PC-9 (cell line): ENCODE measurements at regions not wholly inside any gene's neighbourhood (a gene's known extent, or its start where the extent isn't known, plus 50 kb on each side); places are given as distances from the start of the nearest gene placed in this dataset.

Experiments used
- BruUV-seq: library from RNA; stranded (reverse); fragments of 400-500 nt; replicated peaks from 2 replicates; lab custom pipeline; 2021; lab: Mats Ljungman, UMichigan
- CTCF ChIA-PET: fragments of 300-600 bp; sonication (Branson Sonifier 250); formaldehyde crosslinking; loops from one replicate; lab custom pipeline; 2022; ENCODE audit warnings: antibody characterized with exemption; lab: Charles Lee
- POLR2A ChIA-PET: fragments of 300-600 bp; sonication (Branson Sonifier 250); formaldehyde crosslinking; loops from one replicate; lab custom pipeline; 2022; ENCODE audit warnings: antibody characterized with exemption; ENCODE audit not compliant: unreplicated experiment; lab: Charles Lee
- DNase-seq, 2 experiments: peaks; one replicate each; pipeline versions ENCODE4 v3.0.0 to v3.0.0-alpha.2; 2015 to 2022; ENCODE audit warnings: mixed read lengths in 1 of 2
- H2AFZ ChIP-seq: fragments of 200-600 bp; sonication (generic); 2 replicates; pipeline ENCODE4 v1.8.1; 2017; ENCODE audit warnings: antibody characterized with exemption
- H3F3A ChIP-seq: fragments of 200-600 bp; sonication (generic); 2 replicates; pipeline ENCODE4 v1.8.1; 2017; ENCODE audit warnings: antibody characterized with exemption, mild to moderate bottlenecking, low read depth; ENCODE audit not compliant: insufficient read depth
- H3K27ac ChIP-seq: fragments of 200-600 bp; sonication (generic); 2 replicates; pipeline ENCODE4 v1.6.1; 2016; ENCODE audit warnings: mixed run types
- H3K27me3 ChIP-seq: fragments of 200-600 bp; sonication (generic); 2 replicates; pipeline ENCODE4 v1.6.1; 2016; ENCODE audit warnings: low read depth, mixed run types; ENCODE audit not compliant: insufficient read depth
- H3K36me3 ChIP-seq: fragments of 200-600 bp; sonication (generic); 2 replicates; pipeline ENCODE4 v1.6.1; 2016; ENCODE audit warnings: low read depth, mixed run types
- H3K4me1 ChIP-seq: fragments of 200-600 bp; sonication (generic); replicated peaks from 2 replicates; pipeline ENCODE4 v1.6.1; 2016; ENCODE audit warnings: mixed run types; ENCODE audit not compliant: insufficient read depth
- H3K4me2 ChIP-seq: fragments of 200-600 bp; sonication (generic); 2 replicates; pipeline ENCODE4 v1.6.1; 2017; ENCODE audit warnings: mixed run types
- H3K4me3 ChIP-seq: fragments of 200-600 bp; sonication (generic); 2 replicates; pipeline ENCODE4 v1.6.1; 2016; ENCODE audit warnings: mixed run types
- H3K79me2 ChIP-seq: fragments of 200-600 bp; sonication (generic); 2 replicates; pipeline ENCODE4 v1.6.1; 2017; ENCODE audit warnings: low read depth, mixed run types
- H3K9me2 ChIP-seq: fragments of 200-600 bp; sonication (generic); 2 replicates; pipeline ENCODE4 v1.8.1; 2017; ENCODE audit warnings: mild to moderate bottlenecking; ENCODE audit not compliant: insufficient read depth
- H3K9me3 ChIP-seq: fragments of 200-600 bp; sonication (generic); 2 replicates; pipeline ENCODE4 v1.8.1; 2016; ENCODE audit warnings: low read depth; ENCODE audit not compliant: insufficient read depth
- H4K20me1 ChIP-seq: fragments of 200-600 bp; sonication (generic); 2 replicates; pipeline ENCODE4 v1.8.1; 2017; ENCODE audit not compliant: insufficient read depth
- CTCF ChIP-seq: fragments of 200-600 bp; sonication (generic); conservative IDR thresholded peaks from 2 replicates; pipeline ENCODE4 v1.6.1; 2017; ENCODE audit warnings: mixed run types, antibody characterized with exemption, mild to moderate bottlenecking, moderate library complexity
- EZH2 ChIP-seq: fragments of 200-600 bp; sonication (generic); IDR thresholded peaks from 2 replicates; pipeline ENCODE4 v1.8.0; 2017; ENCODE audit warnings: antibody characterized with exemption, low read depth
- intact Hi-C: fragments of 100-400 bp; cut with micrococcal nuclease; formaldehyde crosslinking; loops from one replicate; pipeline ENCODE4 v1.10.0; 2022; ENCODE audit not compliant: unreplicated experiment

GRCh38 chr5:58399951-58400350, 59.9 kb downstream of the PLK2 start:
- Histone ChIP-seq H3K9me2 (no peaks in the 10 kb centered on the region), H3K79me2 (no peaks in the 10 kb centered on the region), H4K20me1 (no peaks in the 10 kb centered on the region), H3K36me3 (no peaks in the 10 kb centered on the region), H2AFZ (no peak overlapping the region), H3K4me1 (no peaks in the 10 kb centered on the region), H3K9me3 (no peaks in the 10 kb centered on the region; the same call in 1 of the 2 replicates), H3K4me2 (no peak overlapping the region), H3K4me3 (no peak overlapping the region), H3F3A (no peaks in the 10 kb centered on the region), H3K27me3 (no peaks in the 10 kb centered on the region), H3K27ac (no peak overlapping the region)
- ChIA-PET CTCF (no interaction called here), POLR2A (no interaction called here)
- intact Hi-C loops: no loop called here
- no TSS peak for BruUV-seq
- DNase-seq: no peak
- TF ChIP-seq EZH2 (no peak), CTCF (no peak)

- POLR2A ChIA-PET: interaction anchor here (0.6 kb wide), 1 partner anchor 56 kb away, joined by 9 read pairs; no protein-coding TSS in a partner anchor
- H3K9me2 ChIP-seq: no peaks in the 10 kb centered on the region
- DNase-seq: no peak
- H3K4me2 ChIP-seq: no peak overlapping the region
- CTCF ChIA-PET: interaction anchor here (0.6 kb wide), 1 partner anchor 1092 kb away, joined by 3 read pairs; no protein-coding TSS in a partner anchor
- H3K4me1 ChIP-seq: no peaks in the 10 kb centered on the region
- BruUV-seq: no TSS peak
- no peak for TF ChIP-seq EZH2
- TF ChIP-seq CTCF: no peak
- intact Hi-C loops: no loop called here
- no peak overlapping the region for H3K4me3 ChIP-seq
- H3F3A ChIP-seq: no peaks in the 10 kb centered on the region
- H3K9me3 ChIP-seq: no peaks in the 10 kb centered on the region; the same call in 1 of the 2 replicates
- H3K27me3 ChIP-seq: no peaks in the 10 kb centered on the region
- no peaks in the 10 kb centered on the region for H4K20me1 ChIP-seq
- H3K79me2 ChIP-seq: no peaks in the 10 kb centered on the region
- no peak overlapping the region for H3K27ac ChIP-seq
- no peaks in the 10 kb centered on the region for H3K36me3 ChIP-seq
- H2AFZ ChIP-seq: no peak overlapping the region
Observed at GRCh38 chr5:58394339-58394738, 65.5 kb downstream of the PLK2 start.

- CTCF ChIA-PET: no interaction called here
- POLR2A ChIA-PET: interaction anchor here (0.6 kb wide), 1 partner anchor 23 kb away, joined by 6 read pairs; no protein-coding TSS in a partner anchor
- no peaks in the 10 kb centered on the region for H3K4me1 ChIP-seq
- H3K9me2 ChIP-seq: no peaks in the 10 kb centered on the region
- H3K9me3 ChIP-seq: no peaks in the 10 kb centered on the region; the same call in 1 of the 2 replicates
- intact Hi-C loops: no loop called here
- no peaks in the 10 kb centered on the region for H3K79me2 ChIP-seq
- no peak for TF ChIP-seq CTCF
- TF ChIP-seq EZH2: no peak
- no peaks in the 10 kb centered on the region for H3K36me3 ChIP-seq
- BruUV-seq: no TSS peak
- no peaks in the 10 kb centered on the region for H3K27me3 ChIP-seq
- no peak overlapping the region for H3K27ac ChIP-seq
- H4K20me1 ChIP-seq: no peaks in the 10 kb centered on the region
- no peak overlapping the region for H3K4me3 ChIP-seq
- DNase-seq: no peak
- H3F3A ChIP-seq: no peaks in the 10 kb centered on the region
- H3K4me2 ChIP-seq: no peak overlapping the region
- H2AFZ ChIP-seq: no peak overlapping the region
Observed at GRCh38 chr5:58393716-58394115, 66.2 kb downstream of the PLK2 start.
